Chondrocyte (in vitro differentiated cells): ENCODE measurements at regions not wholly inside any gene's neighbourhood (a gene's known extent, or its start where the extent isn't known, plus 50 kb on each side); places are given as distances from the start of the nearest gene placed in this dataset.

ENCODE experiments used
- DNase-seq: peaks from one replicate; pipeline ENCODE4 v3.0.0; 2021; ENCODE audit warnings: mixed read lengths, low spot score
- H3K27ac Mint-ChIP-seq: one replicate; pipeline ENCODE4 v1.8.0; 2021; ENCODE audit warnings: mild to moderate bottlenecking, moderate library complexity, mixed read lengths; ENCODE audit not compliant: unreplicated experiment
- H3K27me3 Mint-ChIP-seq: 2 replicates; pipeline ENCODE4 v1.8.0; 2021; ENCODE audit warnings: low read depth, mixed read lengths
- H3K36me3 Mint-ChIP-seq: 2 replicates; pipeline ENCODE4 v1.8.0; 2021; ENCODE audit warnings: low read depth, mixed read lengths
- H3K4me1 Mint-ChIP-seq: 2 replicates; pipeline ENCODE4 v1.8.0; 2021; ENCODE audit warnings: low read depth, mild to moderate bottlenecking, mixed read lengths
- H3K4me3 Mint-ChIP-seq: one replicate; pipeline ENCODE4 v1.8.0; 2021; ENCODE audit warnings: mild to moderate bottlenecking, moderate library complexity, mixed read lengths; ENCODE audit not compliant: unreplicated experiment
- H3K9me3 Mint-ChIP-seq: 2 replicates; pipeline ENCODE4 v1.8.0; 2021; ENCODE audit warnings: low read depth, mixed read lengths
- CTCF ChIP-seq: fragments of 200-600 bp; sonication (generic); IDR thresholded peaks from 2 replicates; pipeline ENCODE4 v1.5.0; 2021; ENCODE audit warnings: antibody characterized with exemption, mild to moderate bottlenecking, moderate library complexity

- no peak for TF ChIP-seq CTCF
- H3K27ac Mint-ChIP-seq = peak overlapping the region; percentile 37
- no peaks in the 10 kb centered on the region for H3K36me3 Mint-ChIP-seq
- no peaks in the 10 kb centered on the region for H3K27me3 Mint-ChIP-seq
- H3K9me3 Mint-ChIP-seq = no peaks in the 10 kb centered on the region
- no peak for DNase-seq
- H3K4me3 Mint-ChIP-seq = no peak overlapping the region
- peaks cover 37% of the 10 kb centered on the region for H3K4me1 Mint-ChIP-seq
These were observed 96.3 kb upstream of the ANKRD1 start for GRCh38 chr10:91017198-91017597.

- H3K36me3 Mint-ChIP-seq = peaks cover 2% of the 10 kb centered on the region
- TF ChIP-seq CTCF = no peak
These were observed 101.0 kb upstream of the ANKRD1 start for GRCh38 chr10:91021901-91022300.

GRCh38 chr10:91022390-91022789 is 101.5 kb upstream of the ANKRD1 start:
- Mint-ChIP-seq H3K27ac (peak overlapping the region; percentile 68), H3K36me3 (peaks cover 2% of the 10 kb centered on the region), H3K4me1 (peaks cover 42% of the 10 kb centered on the region), H3K4me3 (no peak overlapping the region), H3K9me3 (peaks cover 4% of the 10 kb centered on the region), H3K27me3 (no peaks in the 10 kb centered on the region)
- no peak for DNase-seq
- no peak for TF ChIP-seq CTCF

More at GRCh38 chr10:91021901-91022300, 101.0 kb upstream of the ANKRD1 start:
- Mint-ChIP-seq H3K4me3 (no peak overlapping the region), H3K9me3 (peaks cover 4% of the 10 kb centered on the region), H3K4me1 (peaks cover 47% of the 10 kb centered on the region), H3K27ac (no peak overlapping the region), H3K27me3 (no peaks in the 10 kb centered on the region)
- DNase-seq = no peak

GRCh38 chr10:91022924-91023699 is 102.2 kb upstream of the ANKRD1 start:
- no peak for DNase-seq
- Mint-ChIP-seq H3K4me1 (peaks cover 39% of the 10 kb centered on the region), H3K4me3 (no peak overlapping the region), H3K27ac (peak overlapping the region; percentile 68), H3K27me3 (no peaks in the 10 kb centered on the region), H3K9me3 (peaks cover 4% of the 10 kb centered on the region), H3K36me3 (peaks cover 2% of the 10 kb centered on the region)
- no peak for TF ChIP-seq CTCF

GRCh38 chr10:91023700-91024398 is 103.0 kb upstream of the ANKRD1 start:
- peaks cover 6% of the 10 kb centered on the region for H3K9me3 Mint-ChIP-seq
- H3K4me3 Mint-ChIP-seq = no peak overlapping the region
- no peaks in the 10 kb centered on the region for H3K27me3 Mint-ChIP-seq
- DNase-seq = no peak
- TF ChIP-seq CTCF = no peak
- H3K4me1 Mint-ChIP-seq = peaks cover 37% of the 10 kb centered on the region
- peak overlapping the region; percentile 68 for H3K27ac Mint-ChIP-seq
- peaks cover 2% of the 10 kb centered on the region for H3K36me3 Mint-ChIP-seq
